OCI-LY1 (cell line): ENCODE measurements at regions not wholly inside any gene's neighbourhood (a gene's known extent, or its start where the extent isn't known, plus 50 kb on each side); places are given as distances from the start of the nearest gene placed in this dataset.

Experiments
- H2AFZ ChIP-seq: fragments of 200-600 bp; sonication (generic), shearing (Covaris generic); 2 replicates; pipeline ENCODE4 v1.6.0; 2014; ENCODE audit warnings: antibody characterized with exemption, mild to moderate bottlenecking, low read length
- H3F3A ChIP-seq: fragments of 200-600 bp; sonication (generic), shearing (Covaris generic); 2 replicates; pipeline ENCODE4 v1.6.0; 2014; ENCODE audit warnings: mild to moderate bottlenecking, antibody characterized with exemption, low read length, moderate library complexity; ENCODE audit not compliant: insufficient read depth
- H3K27ac ChIP-seq: fragments of 200-600 bp; sonication (generic); 2 replicates; pipeline ENCODE4 v1.5.1; 2014; ENCODE audit warnings: low read length, mixed run types, mild to moderate bottlenecking, low read depth; ENCODE audit not compliant: poor library complexity, severe bottlenecking
- H3K27me3 ChIP-seq: fragments of 200-600 bp; sonication (generic); 2 replicates; pipeline ENCODE4 v1.6.0; 2014; ENCODE audit warnings: antibody characterized with exemption, mild to moderate bottlenecking, low read length, moderate library complexity; ENCODE audit not compliant: insufficient read depth
- H3K36me3 ChIP-seq: fragments of 200-600 bp; sonication (generic); 2 replicates; pipeline ENCODE4 v1.6.1; 2014; ENCODE audit warnings: mild to moderate bottlenecking, antibody characterized with exemption, low read length, moderate library complexity, mixed read lengths; ENCODE audit not compliant: insufficient read depth
- H3K4me1 ChIP-seq: fragments of 200-600 bp; sonication (generic); 2 replicates; pipeline ENCODE4 v1.5.1; 2014; ENCODE audit warnings: mild to moderate bottlenecking, low read length, moderate library complexity; ENCODE audit not compliant: insufficient read depth, severe bottlenecking
- H3K4me2 ChIP-seq: fragments of 200-600 bp; sonication (generic), shearing (Covaris generic); 2 replicates; pipeline ENCODE4 v1.6.1; 2014; ENCODE audit warnings: low read length
- H3K4me3 ChIP-seq: fragments of 200-600 bp; sonication (generic); 2 replicates; pipeline ENCODE4 v1.5.1; 2014; ENCODE audit warnings: low read length, low read depth, mild to moderate bottlenecking, mixed read lengths; ENCODE audit not compliant: poor library complexity, severe bottlenecking
- H3K79me2 ChIP-seq: fragments of 200-600 bp; shearing (Covaris generic); 2 replicates; pipeline ENCODE4 v1.6.1; 2016; ENCODE audit warnings: mixed run types, low read length, mixed read lengths; ENCODE audit not compliant: insufficient read depth
- H3K9ac ChIP-seq: fragments of 200-600 bp; sonication (generic), shearing (Covaris generic); 2 replicates; pipeline ENCODE4 v1.6.1; 2014; ENCODE audit warnings: mild to moderate bottlenecking, low read length, mixed read lengths
- H3K9me2 ChIP-seq: fragments of 200-600 bp; sonication (generic), shearing (Covaris generic); 2 replicates; pipeline ENCODE4 v1.6.1; 2014; ENCODE audit warnings: low read depth, mild to moderate bottlenecking, low read length, mixed read lengths
- H3K9me3 ChIP-seq: fragments of 200-600 bp; shearing (Covaris generic); 2 replicates; pipeline ENCODE4 v1.6.1; 2014; ENCODE audit warnings: low read length, mixed read lengths
- H4K20me1 ChIP-seq: fragments of 200-600 bp; sonication (generic), shearing (Covaris generic); 2 replicates; pipeline ENCODE4 v1.6.0; 2016; ENCODE audit warnings: mild to moderate bottlenecking, low read length; ENCODE audit not compliant: insufficient read depth
- EZH2 ChIP-seq: fragments of 200-600 bp; sonication (generic), shearing (Covaris generic); IDR thresholded peaks from 2 replicates; pipeline ENCODE4 v1.8.0; 2017; ENCODE audit warnings: borderline replicate concordance, mixed run types, mild to moderate bottlenecking, antibody characterized with exemption, low read length, moderate library complexity, mixed read lengths
- TF ChIP-seq, protein P1 (sequence below): fragments of 200-600 bp; sonication (generic), shearing (Covaris generic); IDR thresholded peaks from 2 replicates; pipeline ENCODE4 v1.5.1; 2017; ENCODE audit warnings: mild to moderate bottlenecking, antibody characterized with exemption, low read length, moderate library complexity, mixed read lengths

DNA sequence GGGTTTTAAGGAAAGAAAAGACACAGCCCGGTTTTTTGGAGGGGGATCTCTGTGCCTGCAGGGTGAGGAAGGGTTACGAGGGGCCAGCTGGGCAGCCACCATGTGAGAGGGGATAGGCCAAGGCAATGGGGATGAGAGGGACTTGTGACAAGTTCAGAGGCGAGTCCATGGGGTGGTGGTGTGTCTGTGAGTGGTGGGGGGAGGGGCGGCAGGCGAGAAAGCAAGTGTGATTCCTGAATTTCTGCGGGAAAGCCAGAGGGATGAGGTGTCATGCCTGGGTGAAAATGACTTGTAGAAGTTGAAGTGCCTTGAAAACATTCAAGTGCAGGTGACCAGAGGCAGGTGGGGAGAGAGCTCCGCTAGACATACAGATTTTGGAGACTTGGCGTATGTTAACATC lies 61.0 kb upstream of the RNF32 start:
- H3K4me1 ChIP-seq = no peaks in the 10 kb centered on the region
- H3K79me2 ChIP-seq = no peaks in the 10 kb centered on the region
- no peak overlapping the region for H2AFZ ChIP-seq
- TF ChIP-seq EZH2 = no peak
- TF ChIP-seq, protein P1, sequence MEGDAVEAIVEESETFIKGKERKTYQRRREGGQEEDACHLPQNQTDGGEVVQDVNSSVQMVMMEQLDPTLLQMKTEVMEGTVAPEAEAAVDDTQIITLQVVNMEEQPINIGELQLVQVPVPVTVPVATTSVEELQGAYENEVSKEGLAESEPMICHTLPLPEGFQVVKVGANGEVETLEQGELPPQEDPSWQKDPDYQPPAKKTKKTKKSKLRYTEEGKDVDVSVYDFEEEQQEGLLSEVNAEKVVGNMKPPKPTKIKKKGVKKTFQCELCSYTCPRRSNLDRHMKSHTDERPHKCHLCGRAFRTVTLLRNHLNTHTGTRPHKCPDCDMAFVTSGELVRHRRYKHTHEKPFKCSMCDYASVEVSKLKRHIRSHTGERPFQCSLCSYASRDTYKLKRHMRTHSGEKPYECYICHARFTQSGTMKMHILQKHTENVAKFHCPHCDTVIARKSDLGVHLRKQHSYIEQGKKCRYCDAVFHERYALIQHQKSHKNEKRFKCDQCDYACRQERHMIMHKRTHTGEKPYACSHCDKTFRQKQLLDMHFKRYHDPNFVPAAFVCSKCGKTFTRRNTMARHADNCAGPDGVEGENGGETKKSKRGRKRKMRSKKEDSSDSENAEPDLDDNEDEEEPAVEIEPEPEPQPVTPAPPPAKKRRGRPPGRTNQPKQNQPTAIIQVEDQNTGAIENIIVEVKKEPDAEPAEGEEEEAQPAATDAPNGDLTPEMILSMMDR = no peak
- H3K9me2 ChIP-seq = no peaks in the 10 kb centered on the region
- no peaks in the 10 kb centered on the region for H3K36me3 ChIP-seq
- H3K9me3 ChIP-seq = no peaks in the 10 kb centered on the region
- H3K27me3 ChIP-seq = peaks cover 13% of the 10 kb centered on the region; the same call in 1 of the 2 replicates
- no peaks in the 10 kb centered on the region for H4K20me1 ChIP-seq
- no peaks in the 10 kb centered on the region for H3F3A ChIP-seq
- no peak overlapping the region for H3K27ac ChIP-seq
- H3K4me3 ChIP-seq = no peak overlapping the region
- no peak overlapping the region for H3K9ac ChIP-seq
- no peak overlapping the region for H3K4me2 ChIP-seq

DNA sequence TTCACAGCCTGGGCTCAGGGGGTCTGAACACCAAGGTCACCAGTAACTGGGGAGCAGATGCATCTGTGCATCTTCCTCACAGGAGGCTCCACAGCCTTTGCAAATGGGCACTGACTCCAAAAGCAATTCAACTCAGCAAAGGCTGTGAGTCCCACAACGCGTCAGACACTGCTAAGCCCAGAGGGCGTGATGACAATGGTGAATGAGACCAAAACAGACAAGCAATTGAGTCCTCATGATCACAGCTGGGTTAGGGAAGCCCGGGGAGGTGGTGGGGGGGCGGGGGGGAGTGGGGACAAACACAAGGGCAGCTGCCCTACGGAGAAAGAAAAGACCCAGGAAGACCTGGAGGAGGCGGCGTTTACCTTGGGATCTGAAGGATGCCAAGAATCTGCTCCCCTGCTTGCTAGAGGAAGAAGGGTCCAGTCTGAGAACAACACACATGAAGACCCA lies 61.6 kb upstream of the RNF32 start:
- H3K36me3 ChIP-seq = no peaks in the 10 kb centered on the region
- H3K79me2 ChIP-seq = no peaks in the 10 kb centered on the region
- no peak overlapping the region for H3K27ac ChIP-seq
- TF ChIP-seq, protein P1 = no peak
- H2AFZ ChIP-seq = no peak overlapping the region
- H3K9me2 ChIP-seq = no peaks in the 10 kb centered on the region
- H3K9me3 ChIP-seq = no peaks in the 10 kb centered on the region
- no peaks in the 10 kb centered on the region for H4K20me1 ChIP-seq
- peaks cover 13% of the 10 kb centered on the region; the same call in 1 of the 2 replicates for H3K27me3 ChIP-seq
- no peaks in the 10 kb centered on the region for H3F3A ChIP-seq
- H3K4me2 ChIP-seq = no peak overlapping the region
- H3K4me3 ChIP-seq = no peak overlapping the region
- no peaks in the 10 kb centered on the region for H3K4me1 ChIP-seq
- H3K9ac ChIP-seq = no peak overlapping the region

DNA sequence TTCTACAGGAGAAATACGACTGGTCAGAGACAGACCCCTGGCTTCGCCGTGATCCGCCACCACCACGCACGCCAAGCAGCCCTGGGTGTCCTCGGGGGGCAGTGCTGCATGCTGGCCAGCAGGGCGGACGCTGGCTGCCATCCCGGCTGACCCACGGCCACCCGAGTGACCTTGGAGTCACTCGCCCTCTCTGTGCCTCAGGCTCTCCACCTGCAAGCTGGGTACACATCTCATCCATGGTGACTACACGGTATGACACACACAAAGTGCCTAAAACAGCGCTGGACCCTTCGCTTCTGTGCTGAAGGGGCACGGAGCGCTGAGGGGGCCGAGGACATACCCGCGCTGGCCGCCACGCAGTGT lies 62.0 kb upstream of the RNF32 start:
- H2AFZ ChIP-seq = no peak overlapping the region
- H3K9me2 ChIP-seq = no peaks in the 10 kb centered on the region
- H3K79me2 ChIP-seq = no peaks in the 10 kb centered on the region
- no peak overlapping the region for H3K4me3 ChIP-seq
- no peaks in the 10 kb centered on the region for H3K36me3 ChIP-seq
- peaks cover 13% of the 10 kb centered on the region; the same call in 1 of the 2 replicates for H3K27me3 ChIP-seq
- H4K20me1 ChIP-seq = no peaks in the 10 kb centered on the region
- no peaks in the 10 kb centered on the region for H3K4me1 ChIP-seq
- no peak overlapping the region for H3K4me2 ChIP-seq
- H3K9me3 ChIP-seq = no peaks in the 10 kb centered on the region
- TF ChIP-seq, protein P1 = no peak
- no peak for TF ChIP-seq EZH2
- H3K27ac ChIP-seq = no peak overlapping the region
- no peaks in the 10 kb centered on the region for H3F3A ChIP-seq
- no peak overlapping the region for H3K9ac ChIP-seq
